Natural killer cell (primary cell): ENCODE measurements at regions not wholly inside any gene's neighbourhood (a gene's known extent, or its start where the extent isn't known, plus 50 kb on each side); places are given as distances from the start of the nearest gene placed in this dataset.

Experiments used
- ATAC-seq, 3 donors: fragments of 150-1000 bp in 2 of 3; fragments of 200-7000 bp in 1 of 3; cut with Tn5 transposase; 1 replicate in 1 of 3; 2 replicates in 2 of 3; pipeline ENCODE4 v1.10.0; 2021; ENCODE audit warnings: mild to moderate bottlenecking in 2 of 3, moderate library complexity in 2 of 3
- DNase-seq, 2 donors: peaks; one replicate each; pipeline versions ENCODE4 v3.0.0 to v3.0.0-alpha.2; 2013 to 2021; ENCODE audit warnings: mixed read lengths in 1 of 2
- H3K27ac ChIP-seq: one replicate; pipeline ENCODE4 v1.5.1; 2013; ENCODE audit warnings: mild to moderate bottlenecking, low read length
- H3K27me3 ChIP-seq: one replicate; pipeline ENCODE4 v1.6.1; 2013; ENCODE audit warnings: low read length; ENCODE audit not compliant: control insufficient read depth, insufficient read depth
- H3K36me3 ChIP-seq: one replicate; pipeline ENCODE4 v1.6.1; 2013; ENCODE audit warnings: low read length; ENCODE audit not compliant: control insufficient read depth, insufficient read depth
- H3K4me1 ChIP-seq: one replicate; pipeline ENCODE4 v1.6.1; 2013; ENCODE audit warnings: low read length; ENCODE audit not compliant: control insufficient read depth, insufficient read depth
- H3K4me3 ChIP-seq: one replicate; pipeline ENCODE4 v1.5.1; 2013; ENCODE audit warnings: low read length
- H3K9me3 ChIP-seq: one replicate; pipeline ENCODE4 v1.6.1; 2013; ENCODE audit warnings: low read length; ENCODE audit not compliant: control insufficient read depth, insufficient read depth
- H3K27ac Mint-ChIP-seq, 2 donors: one replicate each; pipeline ENCODE4 v1.8.0; 2022; ENCODE audit warnings: mild to moderate bottlenecking in 2 of 2, mixed read lengths in 2 of 2, moderate library complexity in 1 of 2
- H3K27me3 Mint-ChIP-seq, 2 donors: one replicate each; pipeline ENCODE4 v1.8.0; 2022; ENCODE audit warnings: low read depth in 2 of 2, mixed read lengths in 2 of 2
- H3K36me3 Mint-ChIP-seq: one replicate; pipeline ENCODE4 v1.8.0; 2022; ENCODE audit warnings: mixed read lengths
- H3K4me1 Mint-ChIP-seq, 2 donors: one replicate each; pipeline ENCODE4 v1.8.0; 2022; ENCODE audit warnings: mixed read lengths in 2 of 2
- H3K4me3 Mint-ChIP-seq: one replicate; pipeline ENCODE4 v1.8.0; 2022; ENCODE audit warnings: mild to moderate bottlenecking, moderate library complexity, mixed read lengths
- H3K9me3 Mint-ChIP-seq, 2 donors: one replicate each; pipeline ENCODE4 v1.8.0; 2022; ENCODE audit warnings: mixed read lengths in 2 of 2
- CTCF ChIP-seq: fragments of 200-600 bp; IDR thresholded peaks from one replicate; pipeline ENCODE4 v1.8.0; 2022; ENCODE audit warnings: antibody characterized with exemption
- WGBS: methylation state at CpG from one replicate; pipeline ENCODE4 v1.1.7; 2013; ENCODE audit warnings: missing lambda C conversion rate; ENCODE audit not compliant: insufficient coverage; 5-methylcytosine and 5-hydroxymethylcytosine counted together
- intact Hi-C: fragments of 100-400 bp; cut with micrococcal nuclease; formaldehyde crosslinking; loops from one replicate; pipeline ENCODE4 v1.14.2; 2022

GRCh38 chr5:3530251-3530650 lies 65.4 kb upstream of the IRX1 start:
- Mint-ChIP-seq H3K27ac (no peak overlapping the region), H3K4me3 (no peak overlapping the region), H3K9me3 (peaks cover 0 to 6% of the 10 kb centered on the region in 2 donors), H3K4me1 (no peaks in the 10 kb centered on the region), H3K36me3 (no peaks in the 10 kb centered on the region), H3K27me3 (no peaks in the 10 kb centered on the region)
- Histone ChIP-seq H3K27ac (no peak overlapping the region), H3K4me3 (no peak overlapping the region), H3K27me3 (no peaks in the 10 kb centered on the region), H3K4me1 (no peaks in the 10 kb centered on the region), H3K9me3 (peaks cover 9% of the 10 kb centered on the region), H3K36me3 (no peaks in the 10 kb centered on the region)
- no peak for TF ChIP-seq CTCF
- ATAC-seq (no peak), DNase-seq (no peak)
- intact Hi-C loops, result no loop called here
- 86% methylated on average over 2 of the region's 2 CpGs for WGBS

- Mint-ChIP-seq H3K4me3 (no peak overlapping the region), H3K27me3 (no peaks in the 10 kb centered on the region), H3K4me1 (no peaks in the 10 kb centered on the region), H3K36me3 (no peaks in the 10 kb centered on the region), H3K27ac (no peak overlapping the region), H3K9me3 (peaks cover 8 to 14% of the 10 kb centered on the region in 2 donors)
- TF ChIP-seq CTCF, result no peak
- peaks cover 15% of the 10 kb centered on the region for H3K9me3 ChIP-seq
- no peak for DNase-seq
- H3K36me3 ChIP-seq, result no peaks in the 10 kb centered on the region
- WGBS, result 61% methylated on average over 4 of the region's 4 CpGs
- H3K27ac ChIP-seq, result no peak overlapping the region
- H3K4me1 ChIP-seq, result no peaks in the 10 kb centered on the region
- ATAC-seq, result no peak
- H3K27me3 ChIP-seq, result no peaks in the 10 kb centered on the region
- no peak overlapping the region for H3K4me3 ChIP-seq
- intact Hi-C loops, result no loop called here
These were observed 69.0 kb upstream of the IRX1 start for GRCh38 chr5:3526551-3527185.

- H3K4me1 ChIP-seq, result no peaks in the 10 kb centered on the region
- no peak for TF ChIP-seq CTCF
- Mint-ChIP-seq H3K27ac (no peak overlapping the region), H3K4me1 (no peaks in the 10 kb centered on the region), H3K9me3 (peaks cover 8 to 12% of the 10 kb centered on the region in 2 donors), H3K36me3 (no peaks in the 10 kb centered on the region), H3K4me3 (no peak overlapping the region), H3K27me3 (no peaks in the 10 kb centered on the region)
- no peaks in the 10 kb centered on the region for H3K36me3 ChIP-seq
- ATAC-seq, result no peak
- DNase-seq, result no peak
- peaks cover 19% of the 10 kb centered on the region for H3K9me3 ChIP-seq
- H3K27me3 ChIP-seq, result no peaks in the 10 kb centered on the region
- H3K4me3 ChIP-seq, result no peak overlapping the region
- 95% methylated on average over 3 of the region's 3 CpGs for WGBS
- H3K27ac ChIP-seq, result no peak overlapping the region
- intact Hi-C loops, result no loop called here
These were observed 73.1 kb upstream of the IRX1 start for GRCh38 chr5:3522491-3522890.

- intact Hi-C loops, result no loop called here
- H3K4me3 ChIP-seq, result no peak overlapping the region
- no peaks in the 10 kb centered on the region for H3K36me3 ChIP-seq
- H3K36me3 Mint-ChIP-seq, result no peaks in the 10 kb centered on the region
- no peak for TF ChIP-seq CTCF
- H3K27ac ChIP-seq, result no peak overlapping the region
- H3K27me3 Mint-ChIP-seq, result no peaks in the 10 kb centered on the region
- 88% methylated on average over 9 of the region's 9 CpGs for WGBS
- ATAC-seq (no peak), DNase-seq (no peak)
- H3K9me3 Mint-ChIP-seq, result peaks cover 3 to 4% of the 10 kb centered on the region in 2 donors
- H3K9me3 ChIP-seq, result peaks cover 13% of the 10 kb centered on the region
- no peaks in the 10 kb centered on the region for H3K4me1 ChIP-seq
- no peak overlapping the region for H3K27ac Mint-ChIP-seq
- no peaks in the 10 kb centered on the region for H3K4me1 Mint-ChIP-seq
- H3K4me3 Mint-ChIP-seq, result no peak overlapping the region
- no peaks in the 10 kb centered on the region for H3K27me3 ChIP-seq
These were observed 77.1 kb upstream of the IRX1 start for GRCh38 chr5:3518576-3518975.
